HG03045 (cell line): ENCODE measurements at regions not wholly inside any gene's neighbourhood (a gene's known extent, or its start where the extent isn't known, plus 50 kb on each side); places are given as distances from the start of the nearest gene placed in this dataset.
A peak's percentile ranks its signal among the peaks of the same experiment; 100 is the strongest.

Experiments used
- ATAC-seq: cut with Tn5 transposase; IDR thresholded peaks from one replicate; pipeline ENCODE4 v1.9.1; 2021; ENCODE audit warnings: mild to moderate bottlenecking, moderate library complexity; ENCODE audit not compliant: unreplicated experiment

- no peak for ATAC-seq
Observed at GRCh38 chr6:141593311-141593710, 539.4 kb upstream of the GJE1 start.

- no peak for ATAC-seq
Observed at GRCh38 chr6:141587482-141588266, 545.1 kb upstream of the GJE1 start.

- no peak for ATAC-seq
Observed at GRCh38 chr6:141580988-141581552, 551.7 kb upstream of the GJE1 start.

- no peak for ATAC-seq
Observed at GRCh38 chr6:141580131-141580530, 552.6 kb upstream of the GJE1 start.

- ATAC-seq = no peak
Observed at GRCh38 chr6:141576751-141577150, 556.0 kb upstream of the GJE1 start.

- peak; percentile 93 for ATAC-seq
Observed at GRCh38 chr6:141562851-141563763, 569.6 kb upstream of the GJE1 start.

- no peak for ATAC-seq
Observed at GRCh38 chr6:141562186-141562811, 570.4 kb upstream of the GJE1 start.

GRCh38 chr6:141561154-141561553 lies 571.6 kb upstream of the GJE1 start:
- no peak for ATAC-seq

GRCh38 chr6:141552463-141552862 lies 580.3 kb upstream of the GJE1 start:
- ATAC-seq = peak; percentile 62

- ATAC-seq = no peak
Observed at GRCh38 chr6:141552031-141552430, 580.7 kb upstream of the GJE1 start.

- ATAC-seq = no peak
Observed at GRCh38 chr6:141551318-141551717, 581.4 kb upstream of the GJE1 start.

GRCh38 chr6:141550471-141550870 lies 582.3 kb upstream of the GJE1 start:
- ATAC-seq = no peak

GRCh38 chr6:141548966-141549365 lies 583.8 kb upstream of the GJE1 start:
- no peak for ATAC-seq

GRCh38 chr6:141541581-141542324 lies 591.0 kb upstream of the GJE1 start:
- no peak for ATAC-seq

GRCh38 chr6:141540207-141540606 lies 592.5 kb upstream of the GJE1 start:
- ATAC-seq = no peak

- no peak for ATAC-seq
Observed at GRCh38 chr6:141539617-141540016, 593.1 kb upstream of the GJE1 start.

GRCh38 chr6:141532211-141532610 lies 600.5 kb upstream of the GJE1 start:
- no peak for ATAC-seq

- ATAC-seq = no peak
Observed at GRCh38 chr6:141531040-141531439, 601.7 kb upstream of the GJE1 start.

GRCh38 chr6:141528596-141528995 lies 604.1 kb upstream of the GJE1 start:
- no peak for ATAC-seq

- no peak for ATAC-seq
Observed at GRCh38 chr6:141526985-141527384, 605.7 kb upstream of the GJE1 start.
